Trophoblast cell (in vitro differentiated cells and primary cell): ENCODE measurements at regions not wholly inside any gene's neighbourhood (a gene's known extent, or its start where the extent isn't known, plus 50 kb on each side); places are given as distances from the start of the nearest gene placed in this dataset.

Experiments used
- DNase-seq, 2 donors: peaks; one replicate each; pipeline ENCODE4 v3.0.0-alpha.2; 2016
- H2AFZ ChIP-seq: 2 replicates; pipeline ENCODE4 v1.6.1; 2013; ENCODE audit warnings: low read length, moderate library complexity, mild to moderate bottlenecking; ENCODE audit not compliant: insufficient read depth, poor library complexity
- H2AK5ac ChIP-seq: 2 replicates; pipeline ENCODE4 v1.6.1; 2013; ENCODE audit warnings: mild to moderate bottlenecking, low read length
- H2BK120ac ChIP-seq: 2 replicates; pipeline ENCODE4 v1.6.1; 2013; ENCODE audit warnings: low read length, mild to moderate bottlenecking, moderate library complexity; ENCODE audit not compliant: insufficient read depth, poor library complexity
- H2BK12ac ChIP-seq: 2 replicates; pipeline ENCODE4 v1.6.1; 2013; ENCODE audit warnings: mild to moderate bottlenecking, low read length, moderate library complexity
- H2BK5ac ChIP-seq: 2 replicates; pipeline ENCODE4 v1.6.1; 2013; ENCODE audit warnings: low read length, low read depth, moderate library complexity, mild to moderate bottlenecking; ENCODE audit not compliant: poor library complexity
- H3K14ac ChIP-seq: 2 replicates; pipeline ENCODE4 v1.6.1; 2013; ENCODE audit warnings: mild to moderate bottlenecking, low read length
- H3K18ac ChIP-seq: 2 replicates; pipeline ENCODE4 v1.6.1; 2013; ENCODE audit warnings: mild to moderate bottlenecking, low read length
- H3K23ac ChIP-seq: 2 replicates; pipeline ENCODE4 v1.6.1; 2013; ENCODE audit warnings: low read length
- H3K27ac ChIP-seq: 2 replicates; pipeline ENCODE4 v1.5.1; 2013; ENCODE audit warnings: low read depth, mild to moderate bottlenecking, inconsistent platforms, low read length, moderate library complexity
- H3K27me3 ChIP-seq: 2 replicates; pipeline ENCODE4 v1.6.1; 2013; ENCODE audit warnings: inconsistent platforms, mild to moderate bottlenecking, low read length, moderate library complexity; ENCODE audit not compliant: insufficient read depth
- H3K36me3 ChIP-seq, 2 experiments: 1 replicate in 1 of 2; 2 replicates in 1 of 2; pipeline ENCODE4 v1.6.1; 2013; ENCODE audit warnings: low read length in 2 of 2, mild to moderate bottlenecking in 2 of 2, moderate library complexity in 1 of 2; ENCODE audit not compliant: insufficient read depth in 2 of 2, control insufficient read depth in 1 of 2
- H3K4ac ChIP-seq: 2 replicates; pipeline ENCODE4 v1.6.1; 2013; ENCODE audit warnings: low read depth, mild to moderate bottlenecking, low read length, moderate library complexity
- H3K4me1 ChIP-seq, 2 experiments: 1 replicate in 1 of 2; 2 replicates in 1 of 2; pipeline ENCODE4 v1.6.1; 2013; ENCODE audit warnings: low read length in 2 of 2, mild to moderate bottlenecking in 2 of 2, moderate library complexity in 1 of 2; ENCODE audit not compliant: insufficient read depth in 2 of 2, control insufficient read depth in 1 of 2
- H3K4me2 ChIP-seq: 2 replicates; pipeline ENCODE4 v1.6.1; 2013; ENCODE audit warnings: inconsistent platforms, mild to moderate bottlenecking, low read length, moderate library complexity
- H3K4me3 ChIP-seq: 2 replicates; pipeline ENCODE4 v1.5.1; 2013; ENCODE audit warnings: mild to moderate bottlenecking, low read depth, low read length, inconsistent platforms
- H3K79me1 ChIP-seq: one replicate; pipeline ENCODE4 v1.6.1; 2013; ENCODE audit warnings: low read length
- H3K79me2 ChIP-seq: 2 replicates; pipeline ENCODE4 v1.6.1; 2013; ENCODE audit warnings: low read length, mild to moderate bottlenecking; ENCODE audit not compliant: control insufficient read depth, insufficient read depth, poor library complexity
- H3K9ac ChIP-seq: 2 replicates; pipeline ENCODE4 v1.6.1; 2013; ENCODE audit warnings: mild to moderate bottlenecking, low read length
- H3K9me3 ChIP-seq: 2 replicates; pipeline ENCODE4 v1.6.1; 2013; ENCODE audit warnings: low read depth, mild to moderate bottlenecking, control low read depth, inconsistent platforms, low read length; ENCODE audit not compliant: insufficient read depth
- H4K12ac ChIP-seq: 2 replicates; pipeline ENCODE4 v1.6.1; 2013; ENCODE audit warnings: low read depth, mild to moderate bottlenecking, low read length, moderate library complexity
- H4K8ac ChIP-seq: 2 replicates; pipeline ENCODE4 v1.6.1; 2013; ENCODE audit warnings: low read depth, mild to moderate bottlenecking, low read length, moderate library complexity
- H4K91ac ChIP-seq: one replicate; pipeline ENCODE4 v1.6.1; 2013; ENCODE audit warnings: low read depth, mild to moderate bottlenecking, low read length, moderate library complexity
- WGBS: extraction: QIAGEN DNeasy Blood & Tissue Kit; methylation state at CpG from one replicate; pipeline ENCODE4 v1.1.7; 2013; ENCODE audit warnings: missing lambda C conversion rate; ENCODE audit not compliant: insufficient read length, insufficient coverage; ENCODE audit errors: extremely low coverage; 5-methylcytosine and 5-hydroxymethylcytosine counted together

GRCh38 chr10:4067531-4067930, 282.5 kb upstream of the KLF6 start:
- peak overlapping the region; percentile 71 for H3K18ac ChIP-seq
- no peaks in the 10 kb centered on the region for H3K36me3 ChIP-seq
- H3K4me2 ChIP-seq = no peak overlapping the region
- peaks cover 27 to 39% of the 10 kb centered on the region in 2 experiments for H3K4me1 ChIP-seq
- no peaks in the 10 kb centered on the region for H3K27me3 ChIP-seq
- H4K12ac ChIP-seq = peak overlapping the region; percentile 22
- peak overlapping the region; percentile 85 for H2BK120ac ChIP-seq
- DNase-seq = no peak
- H2BK5ac ChIP-seq = peak overlapping the region; percentile 80
- no peak overlapping the region for H3K4me3 ChIP-seq
- peak overlapping the region; percentile 97 for H2BK12ac ChIP-seq
- no peaks in the 10 kb centered on the region for H3K79me2 ChIP-seq
- H3K9me3 ChIP-seq = no peaks in the 10 kb centered on the region
- peak overlapping the region; percentile 67 for H2AK5ac ChIP-seq
- no CpG with 5 or more reads among the region's 5 CpGs for WGBS
- H3K9ac ChIP-seq = no peak overlapping the region
- peak overlapping the region; percentile 89 for H4K91ac ChIP-seq
- peak overlapping the region; percentile 50 for H4K8ac ChIP-seq
- H3K27ac ChIP-seq = no peak overlapping the region
- peak overlapping the region; percentile 72 for H3K14ac ChIP-seq
- H3K79me1 ChIP-seq = peaks cover 25% of the 10 kb centered on the region
- no peak overlapping the region for H3K23ac ChIP-seq
- peak overlapping the region; percentile 43 for H3K4ac ChIP-seq
- H2AFZ ChIP-seq = no peak overlapping the region

GRCh38 chr10:4066581-4067390, 281.8 kb upstream of the KLF6 start:
- Histone ChIP-seq H3K4ac (no peak overlapping the region), H3K4me3 (no peak overlapping the region), H3K18ac (no peak overlapping the region), H3K9ac (no peak overlapping the region), H4K8ac (no peak overlapping the region), H4K91ac (peak overlapping the region; percentile 89), H2AK5ac (peak overlapping the region; percentile 11), H3K79me2 (no peaks in the 10 kb centered on the region), H3K9me3 (no peaks in the 10 kb centered on the region), H3K27ac (no peak overlapping the region), H3K4me1 (peaks cover 27 to 43% of the 10 kb centered on the region in 2 experiments), H2BK5ac (no peak overlapping the region), H2BK120ac (peak overlapping the region; percentile 85), H2AFZ (peak overlapping the region; percentile 3), H3K36me3 (no peaks in the 10 kb centered on the region), H3K79me1 (peaks cover 26% of the 10 kb centered on the region), H4K12ac (no peak overlapping the region), H3K14ac (peak overlapping the region; percentile 9), H3K27me3 (no peaks in the 10 kb centered on the region), H3K4me2 (no peak overlapping the region), H2BK12ac (peak overlapping the region; percentile 26), H3K23ac (no peak overlapping the region)
- no CpG with 5 or more reads among the region's 4 CpGs for WGBS
- DNase-seq = no peak

GRCh38 chr10:4064489-4064888, 279.5 kb upstream of the KLF6 start:
- no peaks in the 10 kb centered on the region for H3K36me3 ChIP-seq
- H3K79me2 ChIP-seq = no peaks in the 10 kb centered on the region
- no peak overlapping the region for H4K12ac ChIP-seq
- H3K4me3 ChIP-seq = no peak overlapping the region
- no peak overlapping the region for H2AK5ac ChIP-seq
- peaks cover 24% of the 10 kb centered on the region for H3K79me1 ChIP-seq
- H3K27me3 ChIP-seq = no peaks in the 10 kb centered on the region
- no peak overlapping the region for H3K23ac ChIP-seq
- H2AFZ ChIP-seq = no peak overlapping the region
- no peak overlapping the region for H2BK5ac ChIP-seq
- no CpG with 5 or more reads among the region's 6 CpGs for WGBS
- no peak for DNase-seq
- no peak overlapping the region for H3K27ac ChIP-seq
- no peak overlapping the region for H3K4me2 ChIP-seq
- no peak overlapping the region for H3K18ac ChIP-seq
- H4K91ac ChIP-seq = peak overlapping the region; percentile 56
- peak overlapping the region; percentile 35 for H2BK120ac ChIP-seq
- H3K9me3 ChIP-seq = no peaks in the 10 kb centered on the region
- H3K14ac ChIP-seq = no peak overlapping the region
- no peak overlapping the region for H3K9ac ChIP-seq
- H3K4me1 ChIP-seq = peaks cover 28 to 42% of the 10 kb centered on the region in 2 experiments
- no peak overlapping the region for H3K4ac ChIP-seq
- no peak overlapping the region for H4K8ac ChIP-seq
- peak overlapping the region; percentile 50 for H2BK12ac ChIP-seq

GRCh38 chr10:4063717-4064116, 278.7 kb upstream of the KLF6 start:
- no peaks in the 10 kb centered on the region for H3K79me2 ChIP-seq
- peak overlapping the region; percentile 75 for H3K14ac ChIP-seq
- peak overlapping the region; percentile 69 for H4K91ac ChIP-seq
- H3K27ac ChIP-seq = no peak overlapping the region
- H3K4me2 ChIP-seq = no peak overlapping the region
- H3K4me1 ChIP-seq = peaks cover 22 to 34% of the 10 kb centered on the region in 2 experiments
- H3K36me3 ChIP-seq = no peaks in the 10 kb centered on the region
- WGBS = no CpG with 5 or more reads among the region's 3 CpGs
- no peak for DNase-seq
- no peak overlapping the region for H3K9ac ChIP-seq
- H2BK120ac ChIP-seq = peak overlapping the region; percentile 50
- H2BK5ac ChIP-seq = no peak overlapping the region
- H3K4ac ChIP-seq = no peak overlapping the region
- no peak overlapping the region for H4K12ac ChIP-seq
- H2BK12ac ChIP-seq = peak overlapping the region; percentile 73
- peaks cover 16% of the 10 kb centered on the region for H3K79me1 ChIP-seq
- H4K8ac ChIP-seq = no peak overlapping the region
- H3K27me3 ChIP-seq = no peaks in the 10 kb centered on the region
- no peak overlapping the region for H3K4me3 ChIP-seq
- H2AFZ ChIP-seq = no peak overlapping the region
- no peak overlapping the region for H3K23ac ChIP-seq
- peak overlapping the region; percentile 77 for H2AK5ac ChIP-seq
- H3K18ac ChIP-seq = no peak overlapping the region
- H3K9me3 ChIP-seq = no peaks in the 10 kb centered on the region
